ENCODE measurements at regions not wholly inside any gene's neighbourhood (a gene's known extent, or its start where the extent isn't known, plus 50 kb on each side); places are given as distances from the start of the nearest gene placed in this dataset.
"Not testable (repeated sequence)": the region's sequence is repeated elsewhere in the genome, so short reads cannot be mapped to it uniquely, and the experiment has no call there.

- no peak for DNase-seq (ENCODE audit: low read depth)
These were observed 596.5 kb upstream of the KLF12 start for GRCh38 chr13:74730556-74731331.

GRCh38 chr13:74726206-74726605, 592.0 kb upstream of the KLF12 start:
- no peak for DNase-seq (ENCODE audit: low read depth)

GRCh38 chr13:74718232-74718842, 584.1 kb upstream of the KLF12 start:
- DNase-seq (ENCODE audit: low read depth), result not testable (repeated sequence)

GRCh38 chr13:74715718-74716117, 581.5 kb upstream of the KLF12 start:
- no peak for DNase-seq (ENCODE audit: low read depth)

GRCh38 chr13:74710006-74710405, 575.8 kb upstream of the KLF12 start:
- no peak for DNase-seq (ENCODE audit: low read depth)

GRCh38 chr13:74709226-74709625, 575.0 kb upstream of the KLF12 start:
- no peak for DNase-seq (ENCODE audit: low read depth)

GRCh38 chr13:74708629-74709028, 574.4 kb upstream of the KLF12 start:
- no peak for DNase-seq (ENCODE audit: low read depth)

- DNase-seq (ENCODE audit: low read depth), result no peak
These were observed 573.1 kb upstream of the KLF12 start for GRCh38 chr13:74707291-74707690.

- DNase-seq (ENCODE audit: low read depth), result no peak
These were observed 572.6 kb upstream of the KLF12 start for GRCh38 chr13:74706801-74707200.

- no peak for DNase-seq (ENCODE audit: low read depth)
These were observed 571.2 kb upstream of the KLF12 start for GRCh38 chr13:74705438-74705837.

- no peak for DNase-seq (ENCODE audit: low read depth)
These were observed 569.7 kb upstream of the KLF12 start for GRCh38 chr13:74703855-74704387.

GRCh38 chr13:74696148-74696922, 562.1 kb upstream of the KLF12 start:
- DNase-seq (ENCODE audit: low read depth), result no peak

- DNase-seq (ENCODE audit: low read depth), result no peak
These were observed 561.0 kb upstream of the KLF12 start for GRCh38 chr13:74695021-74695800.

- DNase-seq (ENCODE audit: low read depth), result no peak
These were observed 553.4 kb upstream of the KLF12 start for GRCh38 chr13:74687442-74688182.

GRCh38 chr13:74683411-74683810, 549.2 kb upstream of the KLF12 start:
- DNase-seq (ENCODE audit: low read depth), result no peak

GRCh38 chr13:74682746-74683145, 548.5 kb upstream of the KLF12 start:
- no peak for DNase-seq (ENCODE audit: low read depth)

- DNase-seq (ENCODE audit: low read depth), result no peak
These were observed 547.7 kb upstream of the KLF12 start for GRCh38 chr13:74681891-74682290.

GRCh38 chr13:74678308-74678965, 544.2 kb upstream of the KLF12 start:
- no peak for DNase-seq (ENCODE audit: low read depth)

GRCh38 chr13:74675972-74676371, 541.8 kb upstream of the KLF12 start:
- no peak for DNase-seq (ENCODE audit: low read depth)

- no peak for DNase-seq (ENCODE audit: low read depth)
These were observed 541.0 kb upstream of the KLF12 start for GRCh38 chr13:74675182-74675581.

- no peak for DNase-seq (ENCODE audit: low read depth)
These were observed 540.5 kb upstream of the KLF12 start for GRCh38 chr13:74674720-74675119.
